HEK293 (cell line): ENCODE measurements at regions not wholly inside any gene's neighbourhood (a gene's known extent, or its start where the extent isn't known, plus 50 kb on each side); places are given as distances from the start of the nearest gene placed in this dataset.

Experiments used
- CTCF ChIA-PET: fragments of 350-600 bp; formaldehyde crosslinking; extraction: SDS; loops from one replicate; lab custom pipeline; 2021; ENCODE audit warnings: antibody characterized with exemption; lab: Yijun Ruan, JAX
- POLR2A ChIA-PET: fragments of 300-600 bp; formaldehyde crosslinking; extraction: SDS; loops from one replicate; lab custom pipeline; 2020; ENCODE audit warnings: antibody characterized with exemption, inconsistent platforms; lab: Yijun Ruan, JAX
- H3K27ac ChIP-seq: fragments of 200-500 bp; sonication (Bioruptor generic); 2 replicates; pipeline ENCODE4 v1.5.1; 2014; ENCODE audit warnings: low read depth, low read length, control low read depth, inconsistent platforms; ENCODE audit errors: extremely low read depth
- H3K36me3 ChIP-seq, 2 experiments: fragments of 200-500 bp in 1 of 2; sonication (Bioruptor generic) in 1 of 2; 1 replicate in 1 of 2; 2 replicates in 1 of 2; pipeline ENCODE4 v1.5.1; 2014 to 2017; ENCODE audit warnings: inconsistent platforms in 2 of 2, low read length in 2 of 2; ENCODE audit not compliant: control insufficient read depth in 2 of 2, insufficient read depth in 1 of 2
- H3K4me1 ChIP-seq: fragments of 200-500 bp; sonication (Bioruptor generic); 2 replicates; pipeline ENCODE4 v1.5.1; 2014; ENCODE audit warnings: mild to moderate bottlenecking, low read length, inconsistent platforms; ENCODE audit not compliant: control insufficient read depth, insufficient read depth
- H3K4me3 ChIP-seq: 2 replicates; pipeline ENCODE4 v1.5.1; 2011; ENCODE audit warnings: low read depth, mild to moderate bottlenecking, control low read depth, low read length, moderate library complexity
- H3K9me3 ChIP-seq: fragments of 200-500 bp; sonication (Bioruptor generic); 2 replicates; pipeline ENCODE4 v1.5.1; 2014; ENCODE audit warnings: low read depth, low read length, inconsistent platforms; ENCODE audit not compliant: control insufficient read depth, insufficient read depth
- HOXD13 ChIP-seq: sonication (generic); formaldehyde crosslinking; IDR thresholded peaks from 2 replicates; pipeline ENCODE4 v1.8.0; 2022; ENCODE audit warnings: missing genetic modification reagents, borderline replicate concordance
- IKZF3 ChIP-seq: fragments of 450-650 bp; IDR thresholded peaks from 2 replicates; pipeline ENCODE4 v1.5.0; 2018; ENCODE audit warnings: missing biosample characterization, mild to moderate bottlenecking, missing genetic modification characterization, moderate library complexity
- YY2 ChIP-seq: fragments of 450-650 bp; formaldehyde crosslinking; IDR thresholded peaks from 2 replicates; pipeline ENCODE4 v1.5.1; 2016; ENCODE audit warnings: missing biosample characterization, missing genetic modification characterization
- ZBTB20 ChIP-seq: fragments of 450-650 bp; formaldehyde crosslinking; IDR thresholded peaks from 2 replicates; pipeline ENCODE4 v1.5.1; 2016; ENCODE audit warnings: missing biosample characterization, missing genetic modification characterization
- ZBTB21 ChIP-seq: fragments of 450-650 bp; formaldehyde crosslinking; IDR thresholded peaks from 2 replicates; pipeline ENCODE4 v1.5.1; 2017; ENCODE audit warnings: missing biosample characterization, missing genetic modification characterization
- ZFP41 ChIP-seq: fragments of 450-650 bp; formaldehyde crosslinking; IDR thresholded peaks from 2 replicates; pipeline ENCODE4 v1.5.1; 2016; ENCODE audit warnings: missing biosample characterization, missing genetic modification characterization, borderline replicate concordance
- ZFP69B ChIP-seq: fragments of 450-650 bp; formaldehyde crosslinking; IDR thresholded peaks from 2 replicates; pipeline ENCODE4 v1.5.1; 2016; ENCODE audit warnings: missing biosample characterization, missing genetic modification characterization
- ZIC2 ChIP-seq: fragments of 450-650 bp; formaldehyde crosslinking; IDR thresholded peaks from 2 replicates; pipeline ENCODE4 v1.5.1; 2016; ENCODE audit warnings: missing biosample characterization, missing genetic modification characterization
- ZNF121 ChIP-seq: fragments of 450-650 bp; formaldehyde crosslinking; IDR thresholded peaks from 2 replicates; pipeline ENCODE4 v1.5.1; 2016; ENCODE audit warnings: missing biosample characterization, missing genetic modification characterization
- ZNF146 ChIP-seq: fragments of 450-650 bp; formaldehyde crosslinking; IDR thresholded peaks from 2 replicates; pipeline ENCODE4 v1.5.1; 2016; ENCODE audit warnings: missing biosample characterization, missing genetic modification characterization
- ZNF175 ChIP-seq: fragments of 450-650 bp; formaldehyde crosslinking; IDR thresholded peaks from 2 replicates; pipeline ENCODE4 v1.5.1; 2016; ENCODE audit warnings: missing biosample characterization, missing genetic modification characterization
- ZNF202 ChIP-seq: fragments of 450-650 bp; formaldehyde crosslinking; IDR thresholded peaks from 2 replicates; pipeline ENCODE4 v1.5.1; 2016; ENCODE audit warnings: missing biosample characterization, missing genetic modification characterization, borderline replicate concordance
- ZNF223 ChIP-seq: fragments of 450-650 bp; formaldehyde crosslinking; IDR thresholded peaks from 2 replicates; pipeline ENCODE4 v1.5.1; 2016; ENCODE audit warnings: missing biosample characterization, missing genetic modification characterization
- ZNF23 ChIP-seq: fragments of 450-650 bp; formaldehyde crosslinking; IDR thresholded peaks from 2 replicates; pipeline ENCODE4 v1.5.1; 2016; ENCODE audit warnings: missing biosample characterization, missing genetic modification characterization, borderline replicate concordance
- ZNF266 ChIP-seq: fragments of 450-650 bp; formaldehyde crosslinking; IDR thresholded peaks from 2 replicates; pipeline ENCODE4 v1.5.1; 2016; ENCODE audit warnings: missing biosample characterization, missing genetic modification characterization, low read depth
- ZNF335 ChIP-seq: fragments of 450-650 bp; formaldehyde crosslinking; conservative IDR thresholded peaks from 2 replicates; pipeline ENCODE4 v1.5.1; 2016; ENCODE audit warnings: missing biosample characterization, missing genetic modification characterization
- ZNF416 ChIP-seq: fragments of 450-650 bp; formaldehyde crosslinking; IDR thresholded peaks from 2 replicates; pipeline ENCODE4 v1.5.1; 2016; ENCODE audit warnings: missing biosample characterization, missing genetic modification characterization
- ZNF433 ChIP-seq: fragments of 450-650 bp; formaldehyde crosslinking; IDR thresholded peaks from 2 replicates; pipeline ENCODE4 v1.5.1; 2016; ENCODE audit warnings: missing biosample characterization, missing genetic modification characterization, low read depth
- ZNF473 ChIP-seq: fragments of 450-650 bp; formaldehyde crosslinking; IDR thresholded peaks from 2 replicates; pipeline ENCODE4 v1.5.1; 2017; ENCODE audit warnings: missing biosample characterization, missing genetic modification characterization
- ZNF548 ChIP-seq: fragments of 450-650 bp; formaldehyde crosslinking; IDR thresholded peaks from 2 replicates; pipeline ENCODE4 v1.5.1; 2016; ENCODE audit warnings: missing biosample characterization, missing genetic modification characterization
- ZNF555 ChIP-seq: fragments of 450-650 bp; formaldehyde crosslinking; conservative IDR thresholded peaks from 2 replicates; pipeline ENCODE4 v1.5.1; 2017; ENCODE audit warnings: missing biosample characterization, mild to moderate bottlenecking, missing genetic modification characterization, inconsistent platforms
- ZNF610 ChIP-seq: fragments of 450-650 bp; formaldehyde crosslinking; IDR thresholded peaks from 2 replicates; pipeline ENCODE4 v1.5.1; 2016; ENCODE audit warnings: missing biosample characterization, missing genetic modification characterization, borderline replicate concordance
- ZNF623 ChIP-seq: fragments of 450-650 bp; formaldehyde crosslinking; IDR thresholded peaks from 2 replicates; pipeline ENCODE4 v1.5.1; 2016; ENCODE audit warnings: missing biosample characterization, missing genetic modification characterization
- ZNF692 ChIP-seq: fragments of 450-650 bp; formaldehyde crosslinking; IDR thresholded peaks from 2 replicates; pipeline ENCODE4 v1.5.1; 2016; ENCODE audit warnings: missing biosample characterization, missing genetic modification characterization
- ZNF707 ChIP-seq: fragments of 450-650 bp; formaldehyde crosslinking; IDR thresholded peaks from 2 replicates; pipeline ENCODE4 v1.5.1; 2016; ENCODE audit warnings: missing biosample characterization, missing genetic modification characterization
- ZNF776 ChIP-seq: fragments of 450-650 bp; formaldehyde crosslinking; IDR thresholded peaks from 2 replicates; pipeline ENCODE4 v1.5.0; 2017; ENCODE audit warnings: missing biosample characterization, missing genetic modification characterization, borderline replicate concordance
- TF ChIP-seq, protein P1 (sequence below): fragments of 450-650 bp; formaldehyde crosslinking; IDR thresholded peaks from 2 replicates; pipeline ENCODE4 v1.5.1; 2016; ENCODE audit warnings: missing biosample characterization, missing genetic modification characterization
- TF ChIP-seq, protein P2 (sequence below): fragments of 450-650 bp; formaldehyde crosslinking; IDR thresholded peaks from 2 replicates; pipeline ENCODE4 v1.5.1; 2016; ENCODE audit warnings: missing biosample characterization, missing genetic modification characterization
- TF ChIP-seq, protein P3 (sequence below): fragments of 450-650 bp; formaldehyde crosslinking; IDR thresholded peaks from 2 replicates; pipeline ENCODE4 v1.5.1; 2016; ENCODE audit warnings: missing biosample characterization, missing genetic modification characterization

- no peak for TF ChIP-seq ZNF692 (tag by site-specific recombination)
- no peak for TF ChIP-seq ZNF223
- no peak for TF ChIP-seq ZFP41 (tag by site-specific recombination)
- no peak for TF ChIP-seq ZNF776
- TF ChIP-seq ZNF146 (tag by site-specific recombination), result no peak
- TF ChIP-seq ZBTB21 (tag by site-specific recombination), result no peak
- TF ChIP-seq, protein P1, sequence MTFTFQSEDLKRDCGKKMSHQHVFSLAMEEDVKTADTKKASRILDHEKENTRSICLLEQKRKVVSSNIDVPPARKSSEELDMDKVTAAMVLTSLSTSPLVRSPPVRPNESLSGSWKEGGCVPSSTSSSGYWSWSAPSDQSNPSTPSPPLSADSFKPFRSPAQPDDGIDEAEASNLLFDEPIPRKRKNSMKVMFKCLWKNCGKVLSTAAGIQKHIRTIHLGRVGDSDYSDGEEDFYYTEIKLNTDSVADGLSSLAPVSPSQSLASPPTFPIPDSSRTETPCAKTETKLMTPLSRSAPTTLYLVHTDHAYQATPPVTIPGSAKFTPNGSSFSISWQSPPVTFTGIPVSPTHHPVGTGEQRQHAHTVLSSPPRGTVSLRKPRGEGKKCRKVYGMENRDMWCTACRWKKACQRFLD, result no peak
- no peak for TF ChIP-seq ZNF623 (tag by site-specific recombination)
- no peak for TF ChIP-seq ZNF433 (tag by site-specific recombination)
- TF ChIP-seq, protein P2, sequence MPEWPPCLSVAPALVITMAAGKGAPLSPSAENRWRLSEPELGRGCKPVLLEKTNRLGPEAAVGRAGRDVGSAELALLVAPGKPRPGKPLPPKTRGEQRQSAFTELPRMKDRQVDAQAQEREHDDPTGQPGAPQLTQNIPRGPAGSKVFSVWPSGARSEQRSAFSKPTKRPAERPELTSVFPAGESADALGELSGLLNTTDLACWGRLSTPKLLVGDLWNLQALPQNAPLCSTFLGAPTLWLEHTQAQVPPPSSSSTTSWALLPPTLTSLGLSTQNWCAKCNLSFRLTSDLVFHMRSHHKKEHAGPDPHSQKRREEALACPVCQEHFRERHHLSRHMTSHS (tag by site-specific recombination), result no peak
- no peak for TF ChIP-seq HOXD13 (CRISPR knock-in tag)
- TF ChIP-seq ZNF473 (tag by site-specific recombination), result no peak
- POLR2A ChIA-PET, result no interaction called here
- H3K4me3 ChIP-seq, result no peak overlapping the region
- H3K9me3 ChIP-seq, result no peaks in the 10 kb centered on the region
- H3K27ac ChIP-seq, result no peak overlapping the region
- H3K36me3 ChIP-seq, result no peaks in the 10 kb centered on the region
- CTCF ChIA-PET, result interaction anchor here (0.6 kb wide), 2 partner anchors 105 to 268 kb away, joined by 3 read pairs; no protein-coding TSS in a partner anchor
- no peaks in the 10 kb centered on the region for H3K4me1 ChIP-seq
These were observed 152.6 kb upstream of the KYNU start for GRCh38 chr2:142724713-142725349.

- TF ChIP-seq ZNF610 (no peak), IKZF3 (tag by site-specific recombination) (no peak), ZNF23 (tag by site-specific recombination) (no peak)
- H3K4me1 ChIP-seq, result no peaks in the 10 kb centered on the region
- H3K36me3 ChIP-seq, result no peaks in the 10 kb centered on the region
- CTCF ChIA-PET, result no interaction called here
- POLR2A ChIA-PET, result no interaction called here
- no peak overlapping the region for H3K27ac ChIP-seq
- H3K9me3 ChIP-seq, result no peaks in the 10 kb centered on the region
- no peak overlapping the region for H3K4me3 ChIP-seq
These were observed 153.3 kb upstream of the KYNU start for GRCh38 chr2:142724186-142724585.

- Histone ChIP-seq H3K4me1 (no peaks in the 10 kb centered on the region), H3K27ac (no peak overlapping the region), H3K4me3 (no peak overlapping the region), H3K9me3 (no peaks in the 10 kb centered on the region), H3K36me3 (no peaks in the 10 kb centered on the region)
- ChIA-PET CTCF (no interaction called here), POLR2A (no interaction called here)
- TF ChIP-seq ZNF335 (no peak), ZNF266 (tag by site-specific recombination) (no peak), ZFP69B (tag by site-specific recombination) (no peak), ZIC2 (tag by site-specific recombination) (no peak), ZBTB20 (no peak), ZNF548 (tag by site-specific recombination) (no peak), ZNF202 (tag by site-specific recombination) (no peak), ZNF555 (tag by site-specific recombination) (no peak), ZNF416 (tag by site-specific recombination) (no peak), IKZF3 (tag by site-specific recombination) (no peak), YY2 (no peak), ZNF121 (no peak), ZNF175 (tag by site-specific recombination) (no peak), ZNF707 (no peak)
- TF ChIP-seq, protein P3, sequence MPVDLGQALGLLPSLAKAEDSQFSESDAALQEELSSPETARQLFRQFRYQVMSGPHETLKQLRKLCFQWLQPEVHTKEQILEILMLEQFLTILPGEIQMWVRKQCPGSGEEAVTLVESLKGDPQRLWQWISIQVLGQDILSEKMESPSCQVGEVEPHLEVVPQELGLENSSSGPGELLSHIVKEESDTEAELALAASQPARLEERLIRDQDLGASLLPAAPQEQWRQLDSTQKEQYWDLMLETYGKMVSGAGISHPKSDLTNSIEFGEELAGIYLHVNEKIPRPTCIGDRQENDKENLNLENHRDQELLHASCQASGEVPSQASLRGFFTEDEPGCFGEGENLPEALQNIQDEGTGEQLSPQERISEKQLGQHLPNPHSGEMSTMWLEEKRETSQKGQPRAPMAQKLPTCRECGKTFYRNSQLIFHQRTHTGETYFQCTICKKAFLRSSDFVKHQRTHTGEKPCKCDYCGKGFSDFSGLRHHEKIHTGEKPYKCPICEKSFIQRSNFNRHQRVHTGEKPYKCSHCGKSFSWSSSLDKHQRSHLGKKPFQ, result no peak
These were observed 154.2 kb upstream of the KYNU start for GRCh38 chr2:142723236-142723635.
